BE2C (cell line): ENCODE measurements at regions not wholly inside any gene's neighbourhood (a gene's known extent, or its start where the extent isn't known, plus 50 kb on each side); places are given as distances from the start of the nearest gene placed in this dataset.

Experiments used
- DNase-seq: peaks from one replicate; pipeline ENCODE4 v3.0.0-alpha.2; 2020
- H3K27me3 ChIP-seq: fragments of 250-450 bp; sonication (Bioruptor Pico); 2 replicates; pipeline ENCODE4 v1.5.1; 2020; ENCODE audit warnings: mild to moderate bottlenecking
- H3K36me3 ChIP-seq: fragments of 250-450 bp; sonication (Bioruptor Pico); 2 replicates; pipeline ENCODE4 v1.5.1; 2020; ENCODE audit warnings: mild to moderate bottlenecking
- H3K4me1 ChIP-seq: fragments of 250-450 bp; sonication (Bioruptor Pico); 2 replicates; pipeline ENCODE4 v1.5.1; 2020
- H3K4me3 ChIP-seq: 2 replicates; pipeline ENCODE4 v1.5.1; 2011; ENCODE audit warnings: low read depth, low read length
- H3K9me3 ChIP-seq: fragments of 250-450 bp; sonication (Bioruptor Pico); 2 replicates; pipeline ENCODE4 v1.5.1; 2020
- TF ChIP-seq, protein P1 (sequence below): IDR thresholded peaks from 2 replicates; pipeline ENCODE4 v1.5.1; 2012; ENCODE audit warnings: mild to moderate bottlenecking, low read depth, low read length

DNA sequence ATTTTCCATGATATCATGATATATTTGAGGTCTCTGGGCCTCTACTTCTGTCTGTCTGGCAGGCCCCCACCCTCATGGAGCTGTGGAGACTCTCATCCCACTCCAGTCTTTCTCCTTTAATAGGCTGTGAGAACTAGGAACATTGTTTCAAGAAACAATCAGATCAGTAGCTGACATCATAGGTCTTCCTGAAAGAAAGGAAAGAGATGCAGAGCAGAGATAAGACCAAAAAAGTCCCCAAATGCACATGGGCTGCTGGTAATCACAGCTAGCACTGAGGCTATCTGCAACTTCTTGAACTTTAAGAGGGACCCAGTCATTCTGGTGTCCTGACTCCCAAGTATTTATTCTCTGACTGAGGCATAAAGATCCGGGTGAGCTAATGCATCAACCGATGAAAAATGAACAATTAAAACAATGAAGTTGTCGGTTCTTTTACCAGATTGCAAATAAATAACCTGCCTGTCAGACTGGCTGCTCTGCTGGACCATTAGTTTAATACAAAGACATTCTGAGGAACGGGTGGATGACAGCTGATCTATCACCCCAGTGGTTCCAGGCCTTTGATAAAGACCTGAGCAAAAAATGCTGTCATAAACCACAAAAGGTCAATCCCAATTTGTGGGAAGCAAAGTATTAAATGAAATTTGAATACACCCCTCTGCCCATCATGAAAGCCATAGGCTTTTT, 780.8 kb upstream of the GOLIM4 start:
- H3K9me3 ChIP-seq = no peaks in the 10 kb centered on the region
- H3K4me1 ChIP-seq = no peaks in the 10 kb centered on the region
- H3K36me3 ChIP-seq = no peaks in the 10 kb centered on the region
- H3K4me3 ChIP-seq = no peak overlapping the region
- TF ChIP-seq, protein P1, sequence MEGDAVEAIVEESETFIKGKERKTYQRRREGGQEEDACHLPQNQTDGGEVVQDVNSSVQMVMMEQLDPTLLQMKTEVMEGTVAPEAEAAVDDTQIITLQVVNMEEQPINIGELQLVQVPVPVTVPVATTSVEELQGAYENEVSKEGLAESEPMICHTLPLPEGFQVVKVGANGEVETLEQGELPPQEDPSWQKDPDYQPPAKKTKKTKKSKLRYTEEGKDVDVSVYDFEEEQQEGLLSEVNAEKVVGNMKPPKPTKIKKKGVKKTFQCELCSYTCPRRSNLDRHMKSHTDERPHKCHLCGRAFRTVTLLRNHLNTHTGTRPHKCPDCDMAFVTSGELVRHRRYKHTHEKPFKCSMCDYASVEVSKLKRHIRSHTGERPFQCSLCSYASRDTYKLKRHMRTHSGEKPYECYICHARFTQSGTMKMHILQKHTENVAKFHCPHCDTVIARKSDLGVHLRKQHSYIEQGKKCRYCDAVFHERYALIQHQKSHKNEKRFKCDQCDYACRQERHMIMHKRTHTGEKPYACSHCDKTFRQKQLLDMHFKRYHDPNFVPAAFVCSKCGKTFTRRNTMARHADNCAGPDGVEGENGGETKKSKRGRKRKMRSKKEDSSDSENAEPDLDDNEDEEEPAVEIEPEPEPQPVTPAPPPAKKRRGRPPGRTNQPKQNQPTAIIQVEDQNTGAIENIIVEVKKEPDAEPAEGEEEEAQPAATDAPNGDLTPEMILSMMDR = no peak
- H3K27me3 ChIP-seq = peaks cover 4% of the 10 kb centered on the region; the same call in 1 of the 2 replicates
- no peak for DNase-seq

DNA sequence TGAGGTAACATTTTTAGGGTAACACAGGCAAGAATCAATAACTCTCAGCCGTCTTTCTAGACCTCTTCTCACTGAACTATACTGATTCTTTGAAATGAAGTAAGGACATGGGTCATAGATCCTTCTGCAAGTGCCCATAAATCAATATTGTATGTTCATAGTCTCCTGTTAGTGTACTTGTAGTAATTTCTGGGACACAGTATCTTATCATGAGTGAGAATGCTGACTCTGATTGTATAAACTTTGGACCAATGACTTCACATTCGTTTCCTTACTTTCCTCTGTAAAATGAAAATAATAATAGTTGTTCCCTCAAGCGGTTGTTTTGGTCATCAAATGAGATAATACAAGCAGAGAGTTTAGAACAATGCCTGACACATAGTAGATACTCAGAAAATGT, 777.1 kb upstream of the GOLIM4 start:
- no peaks in the 10 kb centered on the region for H3K36me3 ChIP-seq
- no peaks in the 10 kb centered on the region for H3K9me3 ChIP-seq
- H3K27me3 ChIP-seq = peaks cover 4% of the 10 kb centered on the region
- no peak overlapping the region for H3K4me3 ChIP-seq
- H3K4me1 ChIP-seq = no peaks in the 10 kb centered on the region
- TF ChIP-seq, protein P1 = no peak
- DNase-seq = no peak

DNA sequence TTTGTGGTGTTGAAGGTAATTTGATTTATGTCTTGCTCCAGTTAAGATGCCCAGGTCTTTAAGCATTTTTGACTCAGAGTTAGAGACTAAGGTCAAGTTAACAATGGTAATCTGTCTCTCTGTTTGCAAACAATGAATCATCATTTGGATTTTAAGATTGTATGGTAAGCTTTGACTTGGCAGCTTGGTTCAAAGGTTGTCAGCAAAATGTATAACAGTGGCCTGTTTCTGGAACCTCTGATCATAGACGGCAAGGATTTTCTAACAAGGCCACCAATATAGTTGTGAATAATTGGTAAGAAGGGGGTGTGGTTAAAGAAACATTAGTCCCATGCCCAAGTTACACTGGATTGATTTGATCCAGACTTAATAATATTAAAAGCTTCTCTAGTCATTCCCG, 775.2 kb upstream of the GOLIM4 start:
- Histone ChIP-seq H3K4me1 (no peaks in the 10 kb centered on the region), H3K36me3 (no peaks in the 10 kb centered on the region), H3K4me3 (no peak overlapping the region), H3K27me3 (peaks cover 4% of the 10 kb centered on the region), H3K9me3 (no peaks in the 10 kb centered on the region)
- TF ChIP-seq, protein P1 = no peak
- DNase-seq = no peak

DNA sequence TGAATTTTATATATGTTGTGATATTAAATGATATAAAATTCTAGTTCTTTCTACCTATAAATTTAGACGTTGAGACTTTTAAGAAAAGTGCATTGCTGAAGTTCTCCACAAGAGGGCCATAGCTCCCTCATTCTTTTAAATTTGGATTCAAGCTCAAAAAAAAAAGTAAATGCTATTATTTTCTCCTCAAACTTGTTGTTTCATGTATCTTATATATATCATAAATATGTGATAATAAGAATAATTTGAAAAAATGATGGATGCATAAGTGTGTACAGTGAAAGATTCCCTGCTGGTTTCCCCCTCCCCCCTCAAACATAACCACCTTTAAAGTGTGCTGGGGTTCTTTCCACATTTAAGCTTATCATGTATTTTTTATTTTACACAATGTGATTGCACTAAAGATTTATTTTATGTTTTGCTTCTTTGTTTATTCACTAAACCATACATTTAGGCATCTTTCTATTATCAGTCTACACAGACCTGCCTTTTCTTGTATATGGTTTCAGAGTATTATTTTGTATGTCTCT, 769.4 kb upstream of the GOLIM4 start:
- H3K4me3 ChIP-seq = no peak overlapping the region
- TF ChIP-seq, protein P1 = peak; percentile 83
- H3K27me3 ChIP-seq = peaks cover 14% of the 10 kb centered on the region
- no peaks in the 10 kb centered on the region for H3K9me3 ChIP-seq
- H3K36me3 ChIP-seq = no peaks in the 10 kb centered on the region
- DNase-seq = peak; percentile 6
- no peaks in the 10 kb centered on the region for H3K4me1 ChIP-seq

DNA sequence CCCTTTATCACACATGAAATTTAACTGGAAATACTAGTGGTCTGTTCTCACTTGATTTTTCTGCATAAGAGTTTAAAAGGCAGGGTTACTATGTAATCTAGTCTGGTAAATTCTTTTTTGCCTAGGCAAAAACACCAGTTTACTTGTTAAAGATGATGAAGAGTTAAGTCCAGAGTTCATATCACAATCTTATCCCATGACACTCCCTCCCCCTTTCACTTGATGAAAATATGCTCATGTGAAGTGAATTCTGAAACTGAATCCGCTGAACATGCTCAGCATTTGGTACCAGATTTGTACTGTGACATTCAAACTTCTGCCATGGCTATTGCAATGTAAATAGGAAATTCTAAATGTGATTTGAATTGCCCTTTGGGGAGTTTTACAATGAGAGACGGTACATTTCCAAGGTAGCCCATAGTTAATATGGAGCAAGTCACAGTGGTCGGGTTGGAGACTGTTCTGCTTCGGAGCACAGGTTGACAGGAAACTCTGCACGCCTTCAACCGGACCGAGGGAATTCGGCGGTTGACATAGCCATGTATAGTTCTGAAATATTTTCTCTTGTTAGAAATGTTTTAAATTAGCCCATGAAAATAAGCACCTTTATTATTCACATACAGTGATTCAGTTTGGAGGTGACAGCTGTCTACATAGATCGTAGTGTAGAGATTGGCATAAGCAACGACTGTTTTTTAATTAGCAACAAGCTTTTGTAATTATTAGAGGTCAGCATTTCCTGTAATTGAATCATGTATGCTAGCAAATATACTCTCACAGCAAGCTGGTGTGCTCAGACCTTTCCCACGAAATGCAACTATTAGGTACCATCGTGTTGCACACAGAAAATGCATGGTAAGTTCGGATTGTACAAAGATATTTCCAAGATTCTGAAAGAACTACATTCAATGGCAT, 768.6 kb upstream of the GOLIM4 start:
- no peaks in the 10 kb centered on the region for H3K9me3 ChIP-seq
- no peak overlapping the region for H3K4me3 ChIP-seq
- no peaks in the 10 kb centered on the region for H3K36me3 ChIP-seq
- no peaks in the 10 kb centered on the region for H3K4me1 ChIP-seq
- H3K27me3 ChIP-seq = peaks cover 21% of the 10 kb centered on the region
- DNase-seq = no peak
- TF ChIP-seq, protein P1 = no peak

DNA sequence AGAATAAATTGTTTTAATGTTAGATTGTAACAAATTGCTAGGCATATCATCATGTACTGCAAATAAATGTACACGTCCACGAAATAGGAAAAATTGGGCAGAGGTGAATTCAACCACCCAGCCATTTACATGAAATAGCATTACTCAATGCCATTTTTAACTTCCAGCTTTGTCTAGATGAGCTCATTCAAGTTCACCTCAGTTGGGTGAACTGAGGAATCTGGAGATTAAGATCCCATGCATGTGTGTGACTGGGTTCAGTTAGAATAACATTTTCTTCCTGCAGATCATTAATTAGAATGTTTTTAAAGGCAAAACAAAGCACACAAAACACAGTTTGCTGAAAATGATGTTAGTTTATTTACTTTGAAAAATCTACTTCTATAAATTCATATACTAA, 767.8 kb upstream of the GOLIM4 start:
- H3K27me3 ChIP-seq = peaks cover 21% of the 10 kb centered on the region
- DNase-seq = no peak
- TF ChIP-seq, protein P1 = no peak
- H3K4me3 ChIP-seq = no peak overlapping the region
- H3K36me3 ChIP-seq = no peaks in the 10 kb centered on the region
- no peaks in the 10 kb centered on the region for H3K4me1 ChIP-seq
- no peaks in the 10 kb centered on the region for H3K9me3 ChIP-seq
